Calu3 (cell line): ENCODE measurements at regions not wholly inside any gene's neighbourhood (a gene's known extent, or its start where the extent isn't known, plus 50 kb on each side); places are given as distances from the start of the nearest gene placed in this dataset.

Experiments used
- BruUV-seq: library from RNA; stranded (reverse); fragments of 400-500 nt; replicated peaks from 2 replicates; lab custom pipeline; 2021; lab: Mats Ljungman, UMichigan
- CTCF ChIA-PET: fragments of 300-600 bp; sonication (Branson Sonifier 250); formaldehyde crosslinking; loops from one replicate; lab custom pipeline; 2022; ENCODE audit warnings: antibody characterized with exemption; lab: Charles Lee
- DNase-seq: peaks from one replicate; pipeline ENCODE4 v3.0.0; 2022
- H3K27ac Mint-ChIP-seq: one replicate; pipeline ENCODE4 v1.8.0; 2022; ENCODE audit warnings: mixed read lengths; ENCODE audit not compliant: unreplicated experiment
- H3K27me3 Mint-ChIP-seq: one replicate; pipeline ENCODE4 v1.8.0; 2022; ENCODE audit warnings: mixed read lengths; ENCODE audit not compliant: unreplicated experiment
- H3K36me3 Mint-ChIP-seq: one replicate; pipeline ENCODE4 v1.8.0; 2022; ENCODE audit warnings: mild to moderate bottlenecking, moderate library complexity, mixed read lengths; ENCODE audit not compliant: insufficient read depth, unreplicated experiment
- H3K4me1 Mint-ChIP-seq: one replicate; pipeline ENCODE4 v1.8.0; 2022; ENCODE audit warnings: mild to moderate bottlenecking, low read depth, mixed read lengths; ENCODE audit not compliant: unreplicated experiment
- H3K4me3 Mint-ChIP-seq: one replicate; pipeline ENCODE4 v1.8.0; 2022; ENCODE audit warnings: mild to moderate bottlenecking, low read depth, moderate library complexity, mixed read lengths; ENCODE audit not compliant: unreplicated experiment
- H3K9me3 Mint-ChIP-seq: one replicate; pipeline ENCODE4 v1.8.0; 2022; ENCODE audit warnings: low read depth, mixed read lengths; ENCODE audit not compliant: unreplicated experiment
- CTCF ChIP-seq: fragments of 200-600 bp; IDR thresholded peaks from one replicate; pipeline ENCODE4 v1.8.0; 2022; ENCODE audit warnings: antibody characterized with exemption; ENCODE audit not compliant: unreplicated experiment
- intact Hi-C: fragments of 100-400 bp; cut with micrococcal nuclease; formaldehyde crosslinking; loops from one replicate; pipeline ENCODE4 v1.10.0; 2022; ENCODE audit not compliant: unreplicated experiment

DNA sequence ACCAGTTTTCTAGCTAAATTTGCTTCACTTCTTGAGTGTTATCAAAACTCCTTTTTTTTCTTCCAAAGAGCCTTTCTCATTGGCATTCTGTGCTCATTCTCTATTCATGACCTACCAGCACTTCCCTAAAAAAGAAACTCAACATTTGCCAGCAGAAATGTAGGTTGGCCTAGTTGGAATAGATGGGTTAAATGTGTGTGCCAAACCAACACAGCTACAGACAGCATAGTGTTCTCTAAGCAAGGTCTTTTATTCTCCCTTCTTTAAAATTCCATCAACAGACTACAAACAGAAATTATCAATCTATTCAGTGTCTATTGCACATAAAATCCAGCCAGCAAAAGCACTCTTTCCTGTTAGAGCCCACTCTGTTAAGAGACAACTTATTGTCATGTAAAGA, 255.8 kb upstream of the PUM3 start:
- H3K36me3 Mint-ChIP-seq = no peaks in the 10 kb centered on the region
- intact Hi-C loops = no loop called here
- H3K27ac Mint-ChIP-seq = no peak overlapping the region
- no TSS peak for BruUV-seq
- DNase-seq = no peak
- no peak overlapping the region for H3K4me3 Mint-ChIP-seq
- no peaks in the 10 kb centered on the region for H3K9me3 Mint-ChIP-seq
- no peak for TF ChIP-seq CTCF
- CTCF ChIA-PET = no interaction called here
- no peaks in the 10 kb centered on the region for H3K4me1 Mint-ChIP-seq
- no peaks in the 10 kb centered on the region for H3K27me3 Mint-ChIP-seq

DNA sequence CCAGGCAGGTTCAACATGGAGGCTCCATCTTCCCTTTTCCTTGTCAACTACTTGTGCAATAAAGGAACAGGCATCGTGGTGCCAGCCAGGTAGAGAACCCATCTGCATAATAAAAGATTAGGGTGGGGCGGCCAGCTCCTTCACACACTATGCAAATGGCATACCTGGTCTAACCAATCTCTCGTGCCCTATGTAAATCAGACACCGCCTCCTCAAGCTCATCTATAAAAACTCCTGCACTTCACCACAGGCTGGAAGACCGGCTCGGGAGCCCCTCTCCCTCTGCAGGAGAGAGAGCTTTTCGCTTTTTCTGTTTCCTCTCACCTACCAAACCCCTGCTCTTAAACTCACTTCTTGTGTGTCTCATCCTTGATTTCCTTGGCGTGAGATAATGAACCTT, 244.3 kb upstream of the PUM3 start:
- no peaks in the 10 kb centered on the region for H3K36me3 Mint-ChIP-seq

GRCh38 chr9:3087697-3088096, 243.8 kb upstream of the PUM3 start:
- intact Hi-C loops = no loop called here
- Mint-ChIP-seq H3K4me1 (no peaks in the 10 kb centered on the region), H3K9me3 (no peaks in the 10 kb centered on the region), H3K27me3 (peaks cover 62% of the 10 kb centered on the region), H3K4me3 (no peak overlapping the region), H3K27ac (no peak overlapping the region), H3K36me3 (no peaks in the 10 kb centered on the region)
- BruUV-seq = no TSS peak
- CTCF ChIA-PET = no interaction called here
- no peak for DNase-seq
- no peak for TF ChIP-seq CTCF

More for the DNA sequence above, 244.3 kb upstream of the PUM3 start:
- Mint-ChIP-seq H3K4me3 (no peak overlapping the region), H3K4me1 (no peaks in the 10 kb centered on the region), H3K9me3 (no peaks in the 10 kb centered on the region), H3K27me3 (peaks cover 62% of the 10 kb centered on the region), H3K27ac (no peak overlapping the region)
- no peak for DNase-seq
- intact Hi-C loops = no loop called here
- CTCF ChIA-PET = no interaction called here
- no peak for TF ChIP-seq CTCF
- BruUV-seq = no TSS peak

GRCh38 chr9:3080951-3081350, 237.1 kb upstream of the PUM3 start:
- intact Hi-C loops = no loop called here
- no TSS peak for BruUV-seq
- no peak overlapping the region for H3K4me3 Mint-ChIP-seq
- no peak for DNase-seq
- H3K4me1 Mint-ChIP-seq = no peaks in the 10 kb centered on the region
- no peaks in the 10 kb centered on the region for H3K36me3 Mint-ChIP-seq
- H3K27ac Mint-ChIP-seq = no peak overlapping the region
- TF ChIP-seq CTCF = no peak
- peaks cover 15% of the 10 kb centered on the region for H3K27me3 Mint-ChIP-seq
- CTCF ChIA-PET = no interaction called here
- no peaks in the 10 kb centered on the region for H3K9me3 Mint-ChIP-seq
